ENCODE measurements at regions not wholly inside any gene's neighbourhood (a gene's known extent, or its start where the extent isn't known, plus 50 kb on each side); places are given as distances from the start of the nearest gene placed in this dataset.

GRCh38 chr4:157964463-157964862, 208.4 kb downstream of the GASK1B start:
- TF ChIP-seq CTCF (IDR thresholded peaks at IDR 0.05) (no peak), POLR2A (IDR thresholded peaks at IDR 0.05) (no peak)
